NCI-H510A treated with DMSO at 0.1 percent for 48 hours (cell line): ENCODE measurements at regions not wholly inside any gene's neighbourhood (a gene's known extent, or its start where the extent isn't known, plus 50 kb on each side); places are given as distances from the start of the nearest gene placed in this dataset.
"Not testable (repeated sequence)": the region's sequence is repeated elsewhere in the genome, so short reads cannot be mapped to it uniquely, and the experiment has no call there.

Experiments used
- DNase-seq: peaks from one replicate; lab custom pipeline; 2025; lab: John Stamatoyannopoulos, UW

- DNase-seq, result no peak
Observed at GRCh38 chr17:83019376-83019775, 60.0 kb upstream of the METRNL start.

DNA sequence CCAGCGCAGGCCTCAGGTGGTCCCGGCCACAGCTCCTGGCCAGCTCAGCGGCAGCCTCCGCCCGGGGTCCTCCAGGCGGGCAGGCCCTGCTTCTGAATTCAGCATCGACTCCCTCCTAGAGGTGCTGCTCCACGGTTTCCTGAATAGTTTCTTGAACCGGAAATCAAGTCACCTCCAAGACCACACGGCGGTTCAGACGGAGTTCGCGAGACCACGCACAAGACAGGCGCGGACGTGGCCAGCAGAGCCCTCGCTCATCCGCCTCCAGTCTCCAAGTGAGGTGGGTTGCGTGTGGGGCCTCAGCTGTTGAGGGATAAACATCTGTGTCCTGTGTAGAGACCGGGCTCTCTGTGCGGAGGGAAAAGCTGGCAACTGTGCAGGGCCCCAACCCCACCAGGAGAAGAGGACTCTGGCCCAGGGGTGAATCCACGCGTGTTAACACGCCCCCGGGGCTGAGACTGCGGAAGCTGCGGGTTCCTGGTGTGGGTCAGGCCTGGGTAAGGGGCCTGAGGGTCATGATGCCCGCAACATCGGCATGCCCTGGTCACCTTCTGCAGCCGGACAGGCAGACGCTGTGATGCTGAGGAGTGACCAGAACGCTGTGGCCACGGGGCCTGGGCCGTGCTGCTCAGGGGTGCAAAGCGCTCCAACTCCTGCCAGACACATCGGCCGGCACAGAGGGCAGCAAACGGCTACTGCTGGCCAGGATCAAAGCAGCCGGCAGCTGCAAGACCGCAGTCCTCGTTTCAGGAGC, 55.0 kb upstream of the METRNL start:
- DNase-seq, result no peak

DNA sequence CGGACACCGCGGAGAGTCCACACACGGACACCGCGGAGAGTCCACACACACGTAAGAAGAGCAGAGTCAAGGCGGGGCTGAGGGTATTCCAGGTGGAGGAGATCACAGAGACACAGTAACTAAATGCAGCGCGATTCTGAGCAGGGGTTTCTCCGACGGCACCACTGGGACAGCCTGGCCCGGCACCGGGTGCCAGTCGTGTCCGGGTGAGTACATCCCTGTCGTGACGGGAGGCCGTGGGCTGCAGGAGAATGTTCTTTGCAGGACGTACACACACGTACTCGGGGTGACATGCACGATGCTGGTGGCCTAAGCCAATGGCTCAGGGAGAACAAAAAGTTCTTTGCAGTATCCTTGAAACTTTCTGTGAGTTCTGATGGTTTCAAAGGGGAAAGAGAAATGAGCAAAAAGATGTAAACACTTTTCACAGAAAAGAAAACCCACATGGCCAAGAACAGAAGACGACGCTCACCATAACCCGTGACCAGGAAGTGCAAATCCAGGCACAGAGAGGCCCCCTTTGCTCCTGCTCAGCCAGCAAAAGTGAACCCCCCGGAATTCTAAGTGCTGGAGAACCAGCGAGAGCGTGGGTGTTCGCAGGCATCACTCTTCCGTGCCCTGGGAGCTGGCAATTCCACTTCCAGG, 53.7 kb upstream of the METRNL start:
- DNase-seq, result no peak

DNA sequence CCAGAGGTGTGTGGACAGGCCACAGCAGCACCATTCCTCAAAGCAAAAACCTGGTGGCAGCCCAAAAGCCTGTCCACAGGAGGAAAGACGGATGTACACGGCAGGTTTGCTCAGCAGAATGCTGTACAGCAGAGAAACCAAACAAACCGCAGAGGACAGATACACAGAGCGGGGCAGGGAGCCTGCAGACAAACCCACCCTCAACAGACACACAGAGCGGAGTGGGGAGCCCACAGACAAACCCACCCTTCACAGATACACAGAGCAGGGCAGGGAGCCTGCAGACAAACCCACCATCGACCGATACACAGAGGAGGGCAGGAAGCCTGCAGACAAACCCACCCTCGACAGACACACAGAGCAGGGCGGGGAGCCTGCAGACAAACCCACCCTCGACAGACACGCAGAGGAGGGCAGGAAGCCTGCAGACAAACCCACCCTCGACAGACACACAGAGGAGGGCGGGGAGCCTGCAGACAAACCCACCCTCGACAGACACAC, 53.0 kb upstream of the METRNL start:
- no peak for DNase-seq

DNA sequence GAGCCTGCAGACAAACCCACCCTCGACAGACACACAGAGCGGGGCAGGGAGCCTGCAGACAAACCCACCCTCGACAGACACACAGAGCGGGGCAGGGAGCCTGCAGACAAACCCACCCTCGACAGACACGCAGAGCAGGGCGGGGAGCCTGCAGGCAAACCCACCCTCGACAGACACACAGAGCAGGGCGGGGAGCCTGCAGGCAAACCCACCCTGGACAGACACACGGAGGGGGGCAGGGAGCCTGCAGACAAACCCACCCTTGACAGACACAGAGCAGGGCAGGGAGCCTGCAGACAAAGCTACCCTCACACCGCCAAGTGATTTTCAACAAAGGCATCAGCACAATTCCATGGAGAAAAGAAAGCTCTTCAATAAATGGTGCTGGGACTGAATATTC, 52.5 kb upstream of the METRNL start:
- DNase-seq, result not testable (repeated sequence)

- DNase-seq, result no peak
Observed at GRCh38 chr17:83028851-83029250, 50.6 kb upstream of the METRNL start.

GRCh38 chr17:83029571-83029970, 49.8 kb upstream of the METRNL start:
- no peak for DNase-seq
